ENCODE measurements at regions not wholly inside any gene's neighbourhood (a gene's known extent, or its start where the extent isn't known, plus 50 kb on each side); places are given as distances from the start of the nearest gene placed in this dataset.

- no peak overlapping the region for H3K4me3 ChIP-seq (ENCODE audit: low read depth, low read length)
- TF ChIP-seq CTCF (conservative IDR thresholded peaks at IDR 0.05; ENCODE audit: low read depth, low read length), result no peak
- no peak for DNase-seq (ENCODE audit: low read depth)
These were observed 59.9 kb downstream of the BMP4 start for GRCh38 chr14:53896726-53897125.

- DNase-seq (ENCODE audit: low read depth), result peak; percentile 49
- no peak overlapping the region for H3K4me3 ChIP-seq (ENCODE audit: low read depth, low read length)
- no peak for TF ChIP-seq CTCF (conservative IDR thresholded peaks at IDR 0.05; ENCODE audit: low read depth, low read length)
These were observed 62.2 kb downstream of the BMP4 start for GRCh38 chr14:53894456-53894855.

- TF ChIP-seq CTCF (conservative IDR thresholded peaks at IDR 0.05; ENCODE audit: low read depth, low read length), result no peak
- DNase-seq (ENCODE audit: low read depth), result no peak
- no peak overlapping the region for H3K4me3 ChIP-seq (ENCODE audit: low read depth, low read length)
These were observed 63.3 kb downstream of the BMP4 start for GRCh38 chr14:53893374-53893773.

GRCh38 chr14:53890611-53891101, 66.0 kb downstream of the BMP4 start:
- H3K4me3 ChIP-seq (ENCODE audit: low read depth, low read length), result no peak overlapping the region
- no peak for DNase-seq (ENCODE audit: low read depth)
- no peak for TF ChIP-seq CTCF (conservative IDR thresholded peaks at IDR 0.05; ENCODE audit: low read depth, low read length)

GRCh38 chr14:53888535-53889386, 67.9 kb downstream of the BMP4 start:
- no peak for TF ChIP-seq CTCF (conservative IDR thresholded peaks at IDR 0.05; ENCODE audit: low read depth, low read length)
- no peak overlapping the region for H3K4me3 ChIP-seq (ENCODE audit: low read depth, low read length)
- no peak for DNase-seq (ENCODE audit: low read depth)

GRCh38 chr14:53885136-53885640, 71.4 kb downstream of the BMP4 start:
- no peak for DNase-seq (ENCODE audit: low read depth)
- no peak overlapping the region for H3K4me3 ChIP-seq (ENCODE audit: low read depth, low read length)
- no peak for TF ChIP-seq CTCF (conservative IDR thresholded peaks at IDR 0.05; ENCODE audit: low read depth, low read length)

GRCh38 chr14:53884601-53885000, 72.0 kb downstream of the BMP4 start:
- no peak overlapping the region for H3K4me3 ChIP-seq (ENCODE audit: low read depth, low read length)
- TF ChIP-seq CTCF (conservative IDR thresholded peaks at IDR 0.05; ENCODE audit: low read depth, low read length), result no peak
- DNase-seq (ENCODE audit: low read depth), result no peak

Measured in choroid plexus epithelial cell (primary cell).